ENCODE measurements at regions not wholly inside any gene's neighbourhood (a gene's known extent, or its start where the extent isn't known, plus 50 kb on each side); places are given as distances from the start of the nearest gene placed in this dataset.

GRCh38 chr4:130668859-130669258 is 1572.9 kb downstream of the C4orf33 start:
- H3K27ac Mint-ChIP-seq = no peak overlapping the region
- H3K27me3 Mint-ChIP-seq = no peaks in the 10 kb centered on the region
- intact Hi-C loops (cut with DNase I, micrococcal nuclease) = no loop called here
- POLR2A ChIA-PET = no interaction called here
- no peaks in the 10 kb centered on the region for H3K36me3 Mint-ChIP-seq (ENCODE audit: low read depth)
- no peak for DNase-seq
- H3K4me1 Mint-ChIP-seq = no peaks in the 10 kb centered on the region
- CTCF ChIA-PET = no interaction called here
- no peak overlapping the region for H3K4me3 Mint-ChIP-seq
- no peak for ATAC-seq
- peaks cover 2% of the 10 kb centered on the region for H3K9me3 Mint-ChIP-seq (ENCODE audit: low read depth)

GRCh38 chr4:130675266-130675665 is 1579.3 kb downstream of the C4orf33 start:
- no peaks in the 10 kb centered on the region for H3K4me1 Mint-ChIP-seq
- peaks cover 7% of the 10 kb centered on the region for H3K9me3 Mint-ChIP-seq (ENCODE audit: low read depth)
- DNase-seq = no peak
- CTCF ChIA-PET = no interaction called here
- H3K36me3 Mint-ChIP-seq (ENCODE audit: low read depth) = no peaks in the 10 kb centered on the region
- H3K27ac Mint-ChIP-seq = no peak overlapping the region
- no peak overlapping the region for H3K4me3 Mint-ChIP-seq
- no peak for ATAC-seq
- no peaks in the 10 kb centered on the region for H3K27me3 Mint-ChIP-seq
- POLR2A ChIA-PET = no interaction called here
- intact Hi-C loops (cut with DNase I, micrococcal nuclease) = no loop called here

DNA sequence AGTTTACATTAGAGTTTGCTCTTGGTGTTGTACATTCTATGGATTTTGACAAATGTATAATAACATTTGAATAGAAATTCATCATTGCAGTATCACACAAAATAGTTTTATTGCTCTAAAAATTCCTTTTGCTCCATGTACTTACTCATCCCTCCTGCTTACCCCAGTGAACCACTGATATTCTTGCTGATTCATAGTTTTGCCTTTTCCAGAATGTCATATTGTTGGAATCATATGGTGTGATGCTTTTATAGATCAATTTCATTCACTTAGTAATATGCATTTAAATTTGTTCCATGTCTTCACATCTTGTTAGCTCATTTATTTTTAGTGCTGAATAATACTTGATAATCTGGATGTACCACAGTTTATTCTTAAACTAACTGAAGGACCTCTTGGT is 1593.2 kb downstream of the C4orf33 start:
- H3K4me3 Mint-ChIP-seq = no peak overlapping the region
- POLR2A ChIA-PET = no interaction called here
- CTCF ChIA-PET = no interaction called here

GRCh38 chr4:130698251-130698650 is 1602.3 kb downstream of the C4orf33 start:
- ChIA-PET CTCF (no interaction called here), POLR2A (no interaction called here)
- no peak for DNase-seq
- H3K9me3 Mint-ChIP-seq (ENCODE audit: low read depth) = no peaks in the 10 kb centered on the region
- no peaks in the 10 kb centered on the region for H3K27me3 Mint-ChIP-seq
- no peak for ATAC-seq
- no peak overlapping the region for H3K4me3 Mint-ChIP-seq
- no peaks in the 10 kb centered on the region for H3K36me3 Mint-ChIP-seq (ENCODE audit: low read depth)
- intact Hi-C loops (cut with DNase I, micrococcal nuclease) = no loop called here
- H3K4me1 Mint-ChIP-seq = no peaks in the 10 kb centered on the region
- no peak overlapping the region for H3K27ac Mint-ChIP-seq

More for the DNA sequence above, 1593.2 kb downstream of the C4orf33 start:
- H3K9me3 Mint-ChIP-seq (ENCODE audit: low read depth) = no peaks in the 10 kb centered on the region
- H3K36me3 Mint-ChIP-seq (ENCODE audit: low read depth) = no peaks in the 10 kb centered on the region
- no peak for ATAC-seq
- intact Hi-C loops (cut with DNase I, micrococcal nuclease) = no loop called here
- H3K4me1 Mint-ChIP-seq = no peaks in the 10 kb centered on the region
- H3K27ac Mint-ChIP-seq = no peak overlapping the region
- no peaks in the 10 kb centered on the region for H3K27me3 Mint-ChIP-seq
- DNase-seq = no peak

GRCh38 chr4:130699004-130699403 is 1603.1 kb downstream of the C4orf33 start:
- intact Hi-C loops (cut with DNase I, micrococcal nuclease) = no loop called here
- Mint-ChIP-seq H3K27ac (no peak overlapping the region), H3K9me3 (ENCODE audit: low read depth) (no peaks in the 10 kb centered on the region), H3K4me3 (no peak overlapping the region), H3K36me3 (ENCODE audit: low read depth) (no peaks in the 10 kb centered on the region), H3K27me3 (no peaks in the 10 kb centered on the region), H3K4me1 (no peaks in the 10 kb centered on the region)
- DNase-seq (no peak), ATAC-seq (no peak)
- CTCF ChIA-PET = no interaction called here
- POLR2A ChIA-PET = no interaction called here

DNA sequence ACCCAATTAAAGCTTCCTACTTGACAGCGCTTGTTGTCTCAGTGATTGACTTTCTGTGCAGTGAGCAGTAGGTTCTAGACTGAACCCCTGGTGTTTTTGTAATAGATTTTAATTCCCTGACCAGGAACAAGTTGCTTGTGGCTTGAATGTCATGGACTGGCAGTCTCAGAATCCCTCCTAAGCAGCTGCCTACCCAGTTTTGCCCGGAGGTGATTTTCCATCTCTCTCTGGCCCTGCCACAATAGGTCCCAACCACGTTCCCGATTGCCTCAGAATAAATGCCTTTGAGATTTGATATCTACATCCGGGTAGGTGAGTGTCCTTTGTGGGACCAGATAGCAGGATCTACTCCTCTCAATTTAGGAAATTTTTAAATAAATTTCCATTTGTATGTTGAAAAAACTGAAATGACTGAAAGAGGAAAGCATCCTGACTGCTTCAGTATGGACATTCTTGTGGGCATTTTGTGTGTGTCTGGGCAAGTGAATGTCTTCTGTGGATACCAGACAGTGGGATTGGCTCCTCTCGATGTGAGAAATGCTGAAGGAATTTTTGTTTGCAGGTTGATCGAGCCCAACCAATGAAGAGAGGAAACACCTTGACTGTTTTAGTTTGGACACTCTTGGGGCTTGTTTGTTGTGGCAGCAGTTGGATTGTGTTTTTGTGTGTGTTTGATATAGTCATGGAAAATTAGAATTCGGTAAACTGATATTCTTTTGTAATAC is 1607.4 kb downstream of the C4orf33 start:
- DNase-seq (no peak), ATAC-seq (no peak)
- Mint-ChIP-seq H3K4me1 (no peaks in the 10 kb centered on the region), H3K36me3 (ENCODE audit: low read depth) (no peaks in the 10 kb centered on the region), H3K9me3 (ENCODE audit: low read depth) (no peaks in the 10 kb centered on the region), H3K4me3 (no peak overlapping the region), H3K27ac (no peak overlapping the region), H3K27me3 (no peaks in the 10 kb centered on the region)
- ChIA-PET POLR2A (no interaction called here), CTCF (no interaction called here)
- intact Hi-C loops (cut with DNase I, micrococcal nuclease) = no loop called here

GRCh38 chr4:130705023-130705422 is 1609.1 kb downstream of the C4orf33 start:
- Mint-ChIP-seq H3K4me3 (no peak overlapping the region), H3K27me3 (no peaks in the 10 kb centered on the region), H3K4me1 (no peaks in the 10 kb centered on the region), H3K27ac (no peak overlapping the region), H3K9me3 (ENCODE audit: low read depth) (no peaks in the 10 kb centered on the region), H3K36me3 (ENCODE audit: low read depth) (no peaks in the 10 kb centered on the region)
- ChIA-PET POLR2A (no interaction called here), CTCF (no interaction called here)
- ATAC-seq (no peak), DNase-seq (no peak)
- intact Hi-C loops (cut with DNase I, micrococcal nuclease) = no loop called here

DNA sequence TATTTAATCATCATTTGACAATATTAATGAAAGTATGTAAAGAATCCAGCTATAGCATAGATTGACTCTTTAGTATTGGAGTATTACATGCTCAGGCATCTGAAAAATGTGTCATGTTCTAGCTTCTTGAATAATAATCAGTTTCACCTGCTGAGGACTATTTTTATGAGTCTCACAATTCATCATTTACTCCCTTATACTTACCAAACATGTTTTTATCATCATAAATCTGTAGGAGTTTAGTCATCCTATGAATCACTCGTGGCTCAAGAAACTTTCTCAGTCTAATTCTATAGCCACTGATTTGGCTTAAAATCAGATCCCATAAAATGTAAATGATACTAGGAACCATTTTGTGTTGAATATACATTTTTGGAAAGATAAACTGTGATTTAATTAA is 1616.1 kb downstream of the C4orf33 start:
- peaks cover 4% of the 10 kb centered on the region for H3K9me3 Mint-ChIP-seq (ENCODE audit: low read depth)
- H3K36me3 Mint-ChIP-seq (ENCODE audit: low read depth) = no peaks in the 10 kb centered on the region
- no peak overlapping the region for H3K4me3 Mint-ChIP-seq
- ChIA-PET POLR2A (no interaction called here), CTCF (no interaction called here)
- DNase-seq (no peak), ATAC-seq (no peak)
- H3K4me1 Mint-ChIP-seq = no peaks in the 10 kb centered on the region
- no peak overlapping the region for H3K27ac Mint-ChIP-seq
- intact Hi-C loops (cut with DNase I, micrococcal nuclease) = no loop called here
- H3K27me3 Mint-ChIP-seq = no peaks in the 10 kb centered on the region

- no peaks in the 10 kb centered on the region for H3K36me3 Mint-ChIP-seq (ENCODE audit: low read depth)
- peaks cover 4% of the 10 kb centered on the region for H3K9me3 Mint-ChIP-seq (ENCODE audit: low read depth)
- no peaks in the 10 kb centered on the region for H3K4me1 Mint-ChIP-seq
- H3K27me3 Mint-ChIP-seq = no peaks in the 10 kb centered on the region
- no peak overlapping the region for H3K27ac Mint-ChIP-seq
- ATAC-seq (no peak), DNase-seq (no peak)
- intact Hi-C loops (cut with DNase I, micrococcal nuclease) = no loop called here
- CTCF ChIA-PET = no interaction called here
- no peak overlapping the region for H3K4me3 Mint-ChIP-seq
- POLR2A ChIA-PET = no interaction called here
These were observed 1618.1 kb downstream of the C4orf33 start for GRCh38 chr4:130714006-130714405.

GRCh38 chr4:130722361-130722760 is 1626.4 kb downstream of the C4orf33 start:
- DNase-seq (no peak), ATAC-seq (no peak)
- Mint-ChIP-seq H3K9me3 (ENCODE audit: low read depth) (no peaks in the 10 kb centered on the region), H3K27ac (no peak overlapping the region), H3K36me3 (ENCODE audit: low read depth) (no peaks in the 10 kb centered on the region), H3K4me1 (no peaks in the 10 kb centered on the region), H3K27me3 (no peaks in the 10 kb centered on the region), H3K4me3 (no peak overlapping the region)
- intact Hi-C loops (cut with DNase I, micrococcal nuclease) = no loop called here
- CTCF ChIA-PET = no interaction called here
- POLR2A ChIA-PET = no interaction called here

- ATAC-seq (no peak), DNase-seq (no peak)
- no peaks in the 10 kb centered on the region for H3K36me3 Mint-ChIP-seq (ENCODE audit: low read depth)
- ChIA-PET CTCF (no interaction called here), POLR2A (no interaction called here)
- H3K9me3 Mint-ChIP-seq (ENCODE audit: low read depth) = peaks cover 15% of the 10 kb centered on the region
- H3K4me3 Mint-ChIP-seq = no peak overlapping the region
- no peaks in the 10 kb centered on the region for H3K4me1 Mint-ChIP-seq
- H3K27me3 Mint-ChIP-seq = no peaks in the 10 kb centered on the region
- intact Hi-C loops (cut with DNase I, micrococcal nuclease) = no loop called here
- H3K27ac Mint-ChIP-seq = no peak overlapping the region
These were observed 1640.7 kb downstream of the C4orf33 start for GRCh38 chr4:130736436-130737185.

DNA sequence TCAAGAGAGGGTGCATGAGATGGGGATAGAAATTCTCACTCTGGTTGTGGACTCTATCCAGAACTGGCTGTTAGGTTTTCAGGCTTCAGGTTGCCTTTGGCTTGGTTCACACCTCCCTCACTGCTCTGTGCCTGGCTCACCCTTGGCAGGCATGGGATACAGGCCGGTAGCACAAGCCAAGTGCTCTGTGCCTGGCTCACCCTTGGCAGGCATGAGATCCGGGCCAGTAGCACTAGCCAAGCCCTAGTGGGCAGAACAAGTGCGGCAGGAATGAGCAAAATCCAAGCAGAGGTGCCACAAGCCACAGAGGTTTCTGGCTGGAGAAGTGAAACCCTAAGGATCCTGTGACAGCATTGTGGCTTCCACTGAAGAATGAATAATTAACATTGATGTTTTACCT is 1642.3 kb downstream of the C4orf33 start:
- H3K4me1 Mint-ChIP-seq = no peaks in the 10 kb centered on the region
- intact Hi-C loops (cut with DNase I, micrococcal nuclease) = no loop called here
- no peaks in the 10 kb centered on the region for H3K27me3 Mint-ChIP-seq

More for the DNA sequence above, 1642.3 kb downstream of the C4orf33 start:
- Mint-ChIP-seq H3K4me3 (no peak overlapping the region), H3K9me3 (ENCODE audit: low read depth) (peaks cover 16% of the 10 kb centered on the region), H3K27ac (no peak overlapping the region), H3K36me3 (ENCODE audit: low read depth) (no peaks in the 10 kb centered on the region)
- no peak for DNase-seq
- no peak for ATAC-seq
- ChIA-PET CTCF (no interaction called here), POLR2A (no interaction called here)
